Choroid plexus epithelial cell (primary cell): ENCODE measurements at regions not wholly inside any gene's neighbourhood (a gene's known extent, or its start where the extent isn't known, plus 50 kb on each side); places are given as distances from the start of the nearest gene placed in this dataset.
"Not testable (repeated sequence)": the region's sequence is repeated elsewhere in the genome, so short reads cannot be mapped to it uniquely, and the experiment has no call there.

Experiments
- DNase-seq: peaks from one replicate; pipeline ENCODE4 v3.0.0-alpha.2; 2010; ENCODE audit warnings: low read depth
- H3K4me3 ChIP-seq: 2 replicates; pipeline ENCODE4 v1.5.1; 2011; ENCODE audit warnings: low read depth, mild to moderate bottlenecking, control low read depth, low read length, moderate library complexity
- CTCF ChIP-seq: conservative IDR thresholded peaks from 2 replicates; pipeline ENCODE4 v1.5.1; 2011; ENCODE audit warnings: low read depth, mild to moderate bottlenecking, control low read depth, inconsistent platforms, low read length, moderate library complexity

GRCh38 chr1:241447031-241447644, 72.4 kb downstream of the FH start:
- no peak overlapping the region for H3K4me3 ChIP-seq
- DNase-seq: no peak
- TF ChIP-seq CTCF: no peak

- no peak for TF ChIP-seq CTCF
- H3K4me3 ChIP-seq: no peak overlapping the region
- DNase-seq: no peak
These were observed 74.7 kb downstream of the FH start for GRCh38 chr1:241444836-241445235.

DNA sequence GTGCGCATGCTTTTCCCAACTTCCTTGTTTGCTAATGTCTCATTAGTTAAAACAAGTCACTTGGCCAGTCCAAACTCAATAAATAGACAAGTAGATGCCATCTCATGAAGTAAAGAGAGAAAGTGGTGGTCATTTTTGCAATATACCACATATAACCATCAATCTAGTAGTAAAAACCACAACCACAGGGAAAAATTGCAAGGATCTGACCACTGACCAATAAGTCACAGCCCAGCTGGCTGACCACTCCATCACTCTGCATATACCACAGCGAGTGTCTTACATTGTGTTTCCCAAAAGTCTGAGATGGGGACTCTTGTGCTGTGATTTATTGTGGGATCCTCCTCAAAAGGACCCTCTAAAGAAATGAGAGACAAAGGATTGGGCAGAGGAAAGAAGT, 76.0 kb downstream of the FH start:
- no peak overlapping the region for H3K4me3 ChIP-seq
- DNase-seq: no peak
- no peak for TF ChIP-seq CTCF

DNA sequence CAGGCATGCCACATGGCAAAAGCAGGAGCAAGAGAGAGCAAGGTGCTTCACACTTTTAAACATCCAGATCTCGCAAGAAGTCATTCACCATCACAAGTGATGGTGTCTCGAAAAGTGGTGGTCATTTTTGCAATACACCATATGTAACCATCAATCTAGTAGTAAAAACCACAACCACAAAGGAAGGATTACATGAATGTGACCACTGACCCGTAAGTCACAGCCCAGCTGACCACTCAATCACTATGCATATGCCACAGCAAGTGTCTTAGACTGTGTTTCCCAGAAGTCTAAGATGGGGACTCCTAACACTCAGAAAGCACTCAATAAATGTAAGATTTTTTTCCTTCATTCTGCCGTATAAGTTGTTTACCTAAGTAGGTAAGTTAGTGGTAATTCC, 76.9 kb downstream of the FH start:
- no peak for DNase-seq
- no peak overlapping the region for H3K4me3 ChIP-seq
- no peak for TF ChIP-seq CTCF

DNA sequence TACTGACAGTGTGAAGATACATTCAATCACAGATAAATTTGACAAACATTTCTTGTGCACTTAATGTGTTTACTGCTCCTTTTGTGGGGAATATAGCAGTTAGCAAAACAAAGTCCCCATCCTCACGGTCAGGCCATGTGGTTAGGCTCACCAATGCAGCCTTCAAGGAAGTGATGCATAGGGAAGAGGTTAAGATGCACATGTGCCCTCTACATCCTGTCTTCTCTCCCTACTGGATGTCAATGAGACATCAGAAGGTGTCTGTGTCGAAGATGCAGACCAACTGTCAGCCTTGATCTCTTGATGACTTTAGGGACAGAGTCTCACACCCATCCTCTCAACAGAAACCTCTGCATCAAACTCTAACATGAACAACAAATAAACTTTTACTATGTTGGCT, 78.7 kb downstream of the FH start:
- DNase-seq: no peak
- no peak for TF ChIP-seq CTCF
- H3K4me3 ChIP-seq: no peak overlapping the region

DNA sequence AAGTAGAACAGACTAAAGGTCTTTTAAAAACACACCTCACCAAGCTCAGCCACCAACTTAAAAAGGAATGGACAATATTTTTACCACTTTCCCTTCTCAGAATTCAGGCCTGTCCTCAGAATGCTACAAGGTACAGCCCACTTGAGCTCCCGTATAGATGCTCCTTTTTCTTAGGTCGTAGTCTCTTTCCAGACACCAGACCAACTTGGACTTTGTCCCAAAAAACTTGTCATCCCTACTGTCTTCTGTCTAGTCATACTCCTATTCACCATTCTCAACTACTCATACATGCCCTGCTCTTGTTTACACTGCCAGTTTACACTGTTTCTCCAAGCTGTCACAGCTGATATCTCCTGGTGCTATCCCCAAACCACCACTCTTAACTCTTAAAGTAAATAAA, 80.9 kb downstream of the FH start:
- H3K4me3 ChIP-seq, DNase-seq: not testable (repeated sequence)

- DNase-seq: no peak
- H3K4me3 ChIP-seq: no peak overlapping the region
- no peak for TF ChIP-seq CTCF
These were observed 75.2 kb upstream of the RGS7 start for GRCh38 chr1:241432241-241432640.

DNA sequence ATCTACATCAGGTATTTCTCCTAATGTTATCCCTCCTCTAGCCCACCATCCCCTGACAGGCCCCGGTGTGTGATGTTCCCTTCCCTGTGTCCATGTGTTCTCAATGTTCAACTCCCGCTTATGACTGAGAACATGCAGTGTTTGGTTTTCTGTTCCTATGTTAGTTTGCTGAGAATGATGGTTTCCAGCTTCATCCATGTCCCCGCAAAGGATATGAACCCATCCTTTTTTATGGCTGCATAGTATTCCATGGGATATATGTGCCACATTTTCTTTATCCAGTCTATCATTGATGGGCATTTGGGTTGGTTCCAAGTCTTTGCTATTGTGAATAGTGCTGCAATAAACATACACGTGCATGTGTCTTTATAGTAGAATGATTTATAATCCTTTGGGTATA, 68.1 kb upstream of the RGS7 start:
- H3K4me3 ChIP-seq, DNase-seq: not testable (repeated sequence)
